T-helper 2 cell treated with Interferon-gamma antibody and Interleukin-4, amounts not matched to agents 5 μg/mL and 100 μg/mL, for 36 hours (primary cell): ENCODE measurements at regions not wholly inside any gene's neighbourhood (a gene's known extent, or its start where the extent isn't known, plus 50 kb on each side); places are given as distances from the start of the nearest gene placed in this dataset.

Experiments used
- DNase-seq: peaks from one replicate; pipeline ENCODE4 v3.0.0; 2021; ENCODE audit warnings: low spot score
- H3K27ac Mint-ChIP-seq: one replicate; pipeline ENCODE4 v1.8.0; 2021; ENCODE audit warnings: mild to moderate bottlenecking, mixed read lengths
- H3K27me3 Mint-ChIP-seq: one replicate; pipeline ENCODE4 v1.8.0; 2021; ENCODE audit warnings: low read depth, mixed read lengths
- H3K36me3 Mint-ChIP-seq: one replicate; pipeline ENCODE4 v1.8.0; 2021; ENCODE audit warnings: low read depth, mixed read lengths
- H3K4me1 Mint-ChIP-seq: one replicate; pipeline ENCODE4 v1.8.0; 2021; ENCODE audit warnings: low read depth, mixed read lengths
- H3K4me3 Mint-ChIP-seq: one replicate; pipeline ENCODE4 v1.8.0; 2022; ENCODE audit warnings: mild to moderate bottlenecking, moderate library complexity, mixed read lengths
- H3K9me3 Mint-ChIP-seq: one replicate; pipeline ENCODE4 v1.8.0; 2021; ENCODE audit warnings: mixed read lengths

- no peak overlapping the region for H3K27ac Mint-ChIP-seq
- H3K9me3 Mint-ChIP-seq: no peaks in the 10 kb centered on the region
- H3K4me3 Mint-ChIP-seq: no peak overlapping the region
- H3K36me3 Mint-ChIP-seq: no peaks in the 10 kb centered on the region
- DNase-seq: no peak
- H3K4me1 Mint-ChIP-seq: no peaks in the 10 kb centered on the region
- no peaks in the 10 kb centered on the region for H3K27me3 Mint-ChIP-seq
Measured at GRCh38 chr17:70609566-70609965, 440.2 kb downstream of the KCNJ2 start.

- Mint-ChIP-seq H3K4me3 (no peak overlapping the region), H3K36me3 (no peaks in the 10 kb centered on the region), H3K9me3 (no peaks in the 10 kb centered on the region), H3K27ac (no peak overlapping the region), H3K27me3 (no peaks in the 10 kb centered on the region), H3K4me1 (no peaks in the 10 kb centered on the region)
- no peak for DNase-seq
Measured at GRCh38 chr17:70610161-70610560, 440.8 kb downstream of the KCNJ2 start.

- H3K27ac Mint-ChIP-seq: no peak overlapping the region
- no peaks in the 10 kb centered on the region for H3K9me3 Mint-ChIP-seq
- H3K27me3 Mint-ChIP-seq: no peaks in the 10 kb centered on the region
- no peaks in the 10 kb centered on the region for H3K4me1 Mint-ChIP-seq
- H3K4me3 Mint-ChIP-seq: no peak overlapping the region
- no peaks in the 10 kb centered on the region for H3K36me3 Mint-ChIP-seq
- DNase-seq: no peak
Measured at GRCh38 chr17:70613681-70614080, 444.3 kb downstream of the KCNJ2 start.

- no peaks in the 10 kb centered on the region for H3K36me3 Mint-ChIP-seq
- H3K27me3 Mint-ChIP-seq: no peaks in the 10 kb centered on the region
- no peak for DNase-seq
- H3K27ac Mint-ChIP-seq: no peak overlapping the region
- H3K9me3 Mint-ChIP-seq: no peaks in the 10 kb centered on the region
- no peaks in the 10 kb centered on the region for H3K4me1 Mint-ChIP-seq
- H3K4me3 Mint-ChIP-seq: no peak overlapping the region
Measured at GRCh38 chr17:70615831-70616230, 446.5 kb downstream of the KCNJ2 start.

GRCh38 chr17:70618641-70619040 lies 449.3 kb downstream of the KCNJ2 start:
- no peak overlapping the region for H3K4me3 Mint-ChIP-seq
- DNase-seq: no peak
- H3K36me3 Mint-ChIP-seq: no peaks in the 10 kb centered on the region
- no peaks in the 10 kb centered on the region for H3K27me3 Mint-ChIP-seq
- peaks cover 5% of the 10 kb centered on the region for H3K9me3 Mint-ChIP-seq
- H3K4me1 Mint-ChIP-seq: peaks cover 4% of the 10 kb centered on the region
- no peak overlapping the region for H3K27ac Mint-ChIP-seq

- Mint-ChIP-seq H3K27ac (no peak overlapping the region), H3K9me3 (peaks cover 5% of the 10 kb centered on the region), H3K27me3 (no peaks in the 10 kb centered on the region), H3K4me3 (no peak overlapping the region), H3K4me1 (peaks cover 4% of the 10 kb centered on the region), H3K36me3 (no peaks in the 10 kb centered on the region)
- DNase-seq: no peak
Measured at GRCh38 chr17:70621566-70621965, 452.2 kb downstream of the KCNJ2 start.

- Mint-ChIP-seq H3K4me1 (peaks cover 4% of the 10 kb centered on the region), H3K4me3 (no peak overlapping the region), H3K9me3 (peaks cover 5% of the 10 kb centered on the region), H3K36me3 (no peaks in the 10 kb centered on the region), H3K27me3 (no peaks in the 10 kb centered on the region), H3K27ac (no peak overlapping the region)
- DNase-seq: no peak
Measured at GRCh38 chr17:70622368-70623260, 453.3 kb downstream of the KCNJ2 start.

GRCh38 chr17:70624211-70624610 lies 454.9 kb downstream of the KCNJ2 start:
- no peak for DNase-seq
- Mint-ChIP-seq H3K4me1 (peaks cover 4% of the 10 kb centered on the region), H3K27me3 (no peaks in the 10 kb centered on the region), H3K36me3 (no peaks in the 10 kb centered on the region), H3K4me3 (no peak overlapping the region), H3K9me3 (peaks cover 5% of the 10 kb centered on the region), H3K27ac (no peak overlapping the region)

- Mint-ChIP-seq H3K27me3 (no peaks in the 10 kb centered on the region), H3K4me3 (no peak overlapping the region), H3K27ac (no peak overlapping the region), H3K4me1 (no peaks in the 10 kb centered on the region), H3K9me3 (no peaks in the 10 kb centered on the region), H3K36me3 (no peaks in the 10 kb centered on the region)
- DNase-seq: no peak
Measured at GRCh38 chr17:70629902-70630301, 460.6 kb downstream of the KCNJ2 start.

GRCh38 chr17:70636517-70637133 lies 467.3 kb downstream of the KCNJ2 start:
- H3K9me3 Mint-ChIP-seq: no peaks in the 10 kb centered on the region
- H3K27me3 Mint-ChIP-seq: no peaks in the 10 kb centered on the region
- H3K36me3 Mint-ChIP-seq: no peaks in the 10 kb centered on the region
- no peak overlapping the region for H3K4me3 Mint-ChIP-seq
- no peaks in the 10 kb centered on the region for H3K4me1 Mint-ChIP-seq
- no peak overlapping the region for H3K27ac Mint-ChIP-seq
- DNase-seq: no peak

GRCh38 chr17:70642059-70642458 lies 472.7 kb downstream of the KCNJ2 start:
- Mint-ChIP-seq H3K27ac (no peak overlapping the region), H3K4me3 (no peak overlapping the region)
- no peak for DNase-seq

GRCh38 chr17:70644096-70644495 lies 474.8 kb downstream of the KCNJ2 start:
- DNase-seq: no peak
- Mint-ChIP-seq H3K36me3 (no peaks in the 10 kb centered on the region), H3K9me3 (no peaks in the 10 kb centered on the region), H3K4me1 (no peaks in the 10 kb centered on the region), H3K4me3 (no peak overlapping the region), H3K27me3 (no peaks in the 10 kb centered on the region), H3K27ac (no peak overlapping the region)

More at GRCh38 chr17:70642059-70642458, 472.7 kb downstream of the KCNJ2 start:
- no peaks in the 10 kb centered on the region for H3K27me3 Mint-ChIP-seq
- H3K9me3 Mint-ChIP-seq: no peaks in the 10 kb centered on the region
- no peaks in the 10 kb centered on the region for H3K4me1 Mint-ChIP-seq
- no peaks in the 10 kb centered on the region for H3K36me3 Mint-ChIP-seq

- Mint-ChIP-seq H3K4me1 (no peaks in the 10 kb centered on the region), H3K36me3 (no peaks in the 10 kb centered on the region), H3K9me3 (no peaks in the 10 kb centered on the region), H3K27me3 (no peaks in the 10 kb centered on the region), H3K4me3 (no peak overlapping the region), H3K27ac (no peak overlapping the region)
- no peak for DNase-seq
Measured at GRCh38 chr17:70646673-70647072, 477.3 kb downstream of the KCNJ2 start.

GRCh38 chr17:70648166-70648565 lies 478.8 kb downstream of the KCNJ2 start:
- no peaks in the 10 kb centered on the region for H3K4me1 Mint-ChIP-seq
- no peaks in the 10 kb centered on the region for H3K9me3 Mint-ChIP-seq
- no peaks in the 10 kb centered on the region for H3K36me3 Mint-ChIP-seq
- no peaks in the 10 kb centered on the region for H3K27me3 Mint-ChIP-seq
- H3K4me3 Mint-ChIP-seq: no peak overlapping the region
- no peak for DNase-seq
- no peak overlapping the region for H3K27ac Mint-ChIP-seq
